ENCODE measurements at regions not wholly inside any gene's neighbourhood (a gene's known extent, or its start where the extent isn't known, plus 50 kb on each side); places are given as distances from the start of the nearest gene placed in this dataset.

GRCh38 chr17:10936931-10937330 is 99.0 kb upstream of the PIRT start:
- H3K27ac ChIP-seq = no peak overlapping the region
- no peak for DNase-seq
- intact Hi-C loops (cut with DNase I) = no loop called here
- TF ChIP-seq, protein P1, sequence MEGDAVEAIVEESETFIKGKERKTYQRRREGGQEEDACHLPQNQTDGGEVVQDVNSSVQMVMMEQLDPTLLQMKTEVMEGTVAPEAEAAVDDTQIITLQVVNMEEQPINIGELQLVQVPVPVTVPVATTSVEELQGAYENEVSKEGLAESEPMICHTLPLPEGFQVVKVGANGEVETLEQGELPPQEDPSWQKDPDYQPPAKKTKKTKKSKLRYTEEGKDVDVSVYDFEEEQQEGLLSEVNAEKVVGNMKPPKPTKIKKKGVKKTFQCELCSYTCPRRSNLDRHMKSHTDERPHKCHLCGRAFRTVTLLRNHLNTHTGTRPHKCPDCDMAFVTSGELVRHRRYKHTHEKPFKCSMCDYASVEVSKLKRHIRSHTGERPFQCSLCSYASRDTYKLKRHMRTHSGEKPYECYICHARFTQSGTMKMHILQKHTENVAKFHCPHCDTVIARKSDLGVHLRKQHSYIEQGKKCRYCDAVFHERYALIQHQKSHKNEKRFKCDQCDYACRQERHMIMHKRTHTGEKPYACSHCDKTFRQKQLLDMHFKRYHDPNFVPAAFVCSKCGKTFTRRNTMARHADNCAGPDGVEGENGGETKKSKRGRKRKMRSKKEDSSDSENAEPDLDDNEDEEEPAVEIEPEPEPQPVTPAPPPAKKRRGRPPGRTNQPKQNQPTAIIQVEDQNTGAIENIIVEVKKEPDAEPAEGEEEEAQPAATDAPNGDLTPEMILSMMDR (IDR thresholded peaks at IDR 0.05) = no peak
- TF ChIP-seq POLR2A (IDR thresholded peaks at IDR 0.05) = no peak
- no peaks in the 10 kb centered on the region for H3K27me3 ChIP-seq
- H3K4me1 ChIP-seq = no peaks in the 10 kb centered on the region
- WGBS, 2 donors = 25 to 33% methylated on average over 7 of the region's 7 CpGs
- ATAC-seq = no peak
- H3K9me3 ChIP-seq = no peaks in the 10 kb centered on the region
- H3K4me3 ChIP-seq = no peak overlapping the region
- H3K36me3 ChIP-seq (replicated peaks in 1 of 2; ENCODE audit: insufficient read depth in 1 of 2, low read depth in 2 of 2) = no peaks in the 10 kb centered on the region

DNA sequence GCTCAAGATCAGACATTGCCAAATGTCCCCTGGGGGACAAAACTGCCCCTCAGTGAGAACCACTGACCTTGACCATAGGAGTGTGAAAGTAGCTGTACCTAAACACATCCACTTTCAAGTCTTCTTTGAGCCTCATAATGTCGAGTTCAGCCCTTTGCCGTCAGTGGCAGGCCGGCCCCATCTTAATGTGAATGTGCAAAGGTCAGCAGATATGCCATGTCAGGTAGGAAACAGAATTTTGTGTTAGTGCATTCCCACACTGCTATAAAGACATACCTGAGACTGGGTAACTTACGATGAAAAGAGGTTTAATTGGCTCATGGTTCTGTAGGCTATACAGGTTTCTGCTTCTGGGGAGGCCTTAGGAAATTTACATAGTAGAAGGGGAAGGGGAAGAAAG is 95.1 kb upstream of the PIRT start:
- WGBS, 2 donors = 40 to 66% methylated on average over 4 of the region's 4 CpGs
- H3K27me3 ChIP-seq = no peaks in the 10 kb centered on the region
- DNase-seq = no peak
- TF ChIP-seq POLR2A (IDR thresholded peaks at IDR 0.05) = no peak
- TF ChIP-seq, protein P1 (IDR thresholded peaks at IDR 0.05) = no peak
- intact Hi-C loops (cut with DNase I) = no loop called here
- H3K4me3 ChIP-seq = no peak overlapping the region
- no peaks in the 10 kb centered on the region for H3K9me3 ChIP-seq
- H3K27ac ChIP-seq = no peak overlapping the region
- H3K36me3 ChIP-seq (replicated peaks in 1 of 2; ENCODE audit: insufficient read depth in 1 of 2, low read depth in 2 of 2) = no peaks in the 10 kb centered on the region
- peaks cover 7% of the 10 kb centered on the region for H3K4me1 ChIP-seq
- no peak for ATAC-seq

GRCh38 chr17:10931133-10931532 is 93.2 kb upstream of the PIRT start:
- H3K9me3 ChIP-seq = no peaks in the 10 kb centered on the region
- DNase-seq (no peak), ATAC-seq (no peak)
- H3K4me1 ChIP-seq = peaks cover 7% of the 10 kb centered on the region
- H3K4me3 ChIP-seq = no peak overlapping the region
- no peaks in the 10 kb centered on the region for H3K36me3 ChIP-seq (replicated peaks in 1 of 2; ENCODE audit: insufficient read depth in 1 of 2, low read depth in 2 of 2)
- intact Hi-C loops (cut with DNase I) = no loop called here
- H3K27ac ChIP-seq = no peak overlapping the region
- WGBS, 2 donors = 9 to 24% methylated on average over 3 of the region's 3 CpGs
- TF ChIP-seq POLR2A (IDR thresholded peaks at IDR 0.05) = no peak
- TF ChIP-seq, protein P1 (IDR thresholded peaks at IDR 0.05) = no peak
- H3K27me3 ChIP-seq = no peaks in the 10 kb centered on the region

DNA sequence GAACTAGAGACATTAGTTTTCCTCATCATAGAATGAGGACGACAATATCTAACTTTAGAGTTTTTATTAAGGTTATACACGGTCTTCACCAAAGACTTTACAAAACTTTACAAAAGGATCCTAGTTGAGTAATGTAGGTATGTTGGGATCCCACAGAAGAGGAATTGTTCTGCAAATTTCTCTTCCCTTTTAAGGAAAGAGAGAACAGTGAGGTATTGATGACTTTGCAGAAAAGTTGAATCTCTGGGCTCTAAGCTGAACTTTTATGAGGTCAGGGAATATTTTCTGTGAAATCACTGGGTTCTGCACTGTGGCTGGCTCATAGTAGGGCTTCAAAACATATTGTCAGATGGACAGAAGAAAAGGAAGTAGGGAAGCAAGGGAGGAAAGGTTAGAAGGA is 89.8 kb upstream of the PIRT start:
- no peak for DNase-seq
- Histone ChIP-seq H3K4me3 (no peak overlapping the region), H3K27me3 (no peaks in the 10 kb centered on the region), H3K27ac (no peak overlapping the region), H3K36me3 (replicated peaks in 1 of 2; ENCODE audit: insufficient read depth in 1 of 2, low read depth in 2 of 2) (no peaks in the 10 kb centered on the region), H3K9me3 (no peaks in the 10 kb centered on the region), H3K4me1 (peaks cover 7% of the 10 kb centered on the region)
- TF ChIP-seq, protein P1 (IDR thresholded peaks at IDR 0.05) = no peak
- TF ChIP-seq POLR2A (IDR thresholded peaks at IDR 0.05) = no peak
- no peak for ATAC-seq
- 62 to 69% methylated on average over 2 of the region's 2 CpGs for WGBS, 2 donors
- intact Hi-C loops (cut with DNase I) = no loop called here

- no peak for TF ChIP-seq POLR2A (IDR thresholded peaks at IDR 0.05)
- TF ChIP-seq, protein P1 (IDR thresholded peaks at IDR 0.05) = no peak
- Histone ChIP-seq H3K9me3 (no peaks in the 10 kb centered on the region), H3K4me3 (no peak overlapping the region), H3K27ac (no peak overlapping the region), H3K27me3 (no peaks in the 10 kb centered on the region), H3K4me1 (no peaks in the 10 kb centered on the region), H3K36me3 (replicated peaks in 1 of 2; ENCODE audit: insufficient read depth in 1 of 2, low read depth in 2 of 2) (no peaks in the 10 kb centered on the region)
- no peak for ATAC-seq
- no peak for DNase-seq
- intact Hi-C loops (cut with DNase I) = no loop called here
- WGBS, 2 donors = 20 to 22% methylated on average over 5 of the region's 5 CpGs
These were observed 82.7 kb upstream of the PIRT start for GRCh38 chr17:10920558-10921108.

All from body of pancreas (tissue), 4 donors.